HAP-1 (cell line): ENCODE measurements at regions not wholly inside any gene's neighbourhood (a gene's known extent, or its start where the extent isn't known, plus 50 kb on each side); places are given as distances from the start of the nearest gene placed in this dataset.
"Not testable (repeated sequence)": the region's sequence is repeated elsewhere in the genome, so short reads cannot be mapped to it uniquely, and the experiment has no call there.

Experiments used
- DNase-seq, 2 experiments: peaks; one replicate each; pipeline ENCODE4 v3.0.0-alpha.2; 2016 to 2020; ENCODE audit warnings: low spot score in 2 of 2
- H3K27me3 ChIP-seq: fragments of 250-450 bp; sonication (Bioruptor Pico); 2 replicates; pipeline ENCODE4 v1.5.1; 2020; ENCODE audit warnings: low read depth, mild to moderate bottlenecking, moderate library complexity
- H3K36me3 ChIP-seq: fragments of 250-450 bp; sonication (Bioruptor Pico); replicated peaks from 2 replicates; pipeline ENCODE4 v1.5.1; 2020; ENCODE audit warnings: mild to moderate bottlenecking
- H3K4me1 ChIP-seq: fragments of 250-450 bp; sonication (Bioruptor Pico); 2 replicates; pipeline ENCODE4 v1.5.1; 2020; ENCODE audit warnings: mild to moderate bottlenecking
- H3K4me3 ChIP-seq: fragments of 250-450 bp; sonication (Bioruptor Pico); 2 replicates; pipeline ENCODE4 v1.5.1; 2020; ENCODE audit warnings: mild to moderate bottlenecking, moderate library complexity
- H3K9me3 ChIP-seq: fragments of 250-450 bp; sonication (Bioruptor Pico); 2 replicates; pipeline ENCODE4 v1.5.1; 2020; ENCODE audit warnings: mild to moderate bottlenecking, moderate library complexity
- in situ Hi-C: fragments of 300-500 bp; cut with MboI; formaldehyde crosslinking; loops from 3 replicates; pipeline ENCODE4 v1.14.3; 2020; ENCODE audit warnings: low sequenced_read_pairs, inconsistent platforms, mixed read lengths

GRCh38 chr15:94858011-94858410 lies 626.6 kb downstream of the MCTP2 start:
- no peak overlapping the region for H3K4me3 ChIP-seq

DNA sequence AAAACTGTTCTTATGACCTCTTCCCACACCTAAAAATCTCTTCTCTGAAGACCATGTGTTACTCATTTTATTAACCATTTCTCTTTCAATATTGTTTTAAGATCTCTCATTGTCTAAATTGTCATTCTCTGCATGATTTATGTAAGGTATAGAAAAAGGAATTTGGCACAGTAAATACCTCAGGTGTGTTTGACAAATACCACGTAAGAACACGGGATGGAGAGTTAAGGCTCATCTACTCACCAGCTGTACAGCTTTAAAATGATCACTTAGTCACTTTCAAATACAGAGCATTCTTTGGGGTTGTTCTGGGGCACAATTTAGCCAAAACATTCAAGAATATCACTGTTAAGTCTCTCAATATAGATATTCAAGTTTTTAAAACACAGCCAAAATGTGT lies 627.1 kb downstream of the MCTP2 start:
- in situ Hi-C loops = no loop called here
- no peak overlapping the region for H3K4me3 ChIP-seq
- H3K36me3 ChIP-seq = no peaks in the 10 kb centered on the region
- H3K27me3 ChIP-seq = no peaks in the 10 kb centered on the region
- H3K9me3 ChIP-seq = no peaks in the 10 kb centered on the region
- no peak for DNase-seq
- H3K4me1 ChIP-seq = no peaks in the 10 kb centered on the region

More at GRCh38 chr15:94858011-94858410, 626.6 kb downstream of the MCTP2 start:
- Histone ChIP-seq H3K27me3 (no peaks in the 10 kb centered on the region), H3K4me1 (no peaks in the 10 kb centered on the region), H3K36me3 (no peaks in the 10 kb centered on the region), H3K9me3 (no peaks in the 10 kb centered on the region)
- no peak for DNase-seq
- in situ Hi-C loops = no loop called here

- Histone ChIP-seq H3K27me3 (no peaks in the 10 kb centered on the region), H3K4me3 (no peak overlapping the region), H3K9me3 (no peaks in the 10 kb centered on the region), H3K36me3 (no peaks in the 10 kb centered on the region), H3K4me1 (no peaks in the 10 kb centered on the region)
- in situ Hi-C loops = no loop called here
- DNase-seq = no peak
Measured at GRCh38 chr15:94858920-94859319, 627.6 kb downstream of the MCTP2 start.

DNA sequence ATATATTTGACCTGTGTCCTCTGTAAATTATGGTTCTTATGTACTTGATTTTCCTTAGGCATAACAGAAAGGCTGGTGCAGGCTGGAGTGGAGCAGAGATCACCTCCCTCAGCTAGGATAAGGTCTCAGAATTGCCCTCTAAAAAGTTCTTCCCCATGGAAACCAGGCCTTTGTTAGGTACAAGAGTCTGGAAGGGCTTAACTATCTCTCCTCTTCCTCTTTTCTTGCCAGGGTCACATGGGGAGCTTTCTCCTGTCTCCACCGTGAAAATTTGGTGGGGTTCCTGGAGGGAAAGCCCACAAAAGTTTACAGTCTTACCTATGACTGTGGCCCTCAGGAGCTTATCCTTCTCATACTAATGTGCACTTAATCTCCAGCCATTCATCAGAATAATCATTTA lies 633.2 kb downstream of the MCTP2 start:
- no peaks in the 10 kb centered on the region for H3K27me3 ChIP-seq
- H3K4me1 ChIP-seq = no peaks in the 10 kb centered on the region
- no peak for DNase-seq
- H3K9me3 ChIP-seq = no peaks in the 10 kb centered on the region
- in situ Hi-C loops = no loop called here
- H3K36me3 ChIP-seq = no peaks in the 10 kb centered on the region
- H3K4me3 ChIP-seq = no peak overlapping the region

DNA sequence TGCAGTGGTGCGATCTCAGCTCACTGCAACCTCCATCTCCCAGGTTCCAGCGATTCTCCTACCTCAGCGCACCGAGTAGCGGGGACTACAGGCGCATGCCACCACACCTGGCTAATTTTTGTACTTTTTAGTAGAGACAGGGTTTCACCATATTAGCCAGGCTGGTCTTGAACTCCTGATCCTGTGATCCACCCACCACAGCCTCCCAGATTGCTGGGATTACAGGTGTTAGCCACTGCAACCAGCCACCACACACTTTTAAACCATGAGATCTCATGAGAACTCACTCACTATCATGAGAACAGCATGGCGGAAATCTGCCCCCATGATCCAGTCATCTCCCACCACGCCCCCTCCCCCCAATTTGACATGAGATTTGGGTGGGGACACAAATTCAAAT lies 636.9 kb downstream of the MCTP2 start:
- H3K36me3 ChIP-seq, H3K9me3 ChIP-seq, H3K4me1 ChIP-seq, H3K27me3 ChIP-seq, H3K4me3 ChIP-seq, DNase-seq, in situ Hi-C loops: not testable (repeated sequence)

- Histone ChIP-seq H3K4me1 (no peaks in the 10 kb centered on the region), H3K4me3 (no peak overlapping the region), H3K9me3 (no peaks in the 10 kb centered on the region), H3K36me3 (no peaks in the 10 kb centered on the region), H3K27me3 (no peaks in the 10 kb centered on the region)
- DNase-seq = no peak
- in situ Hi-C loops = no loop called here
Measured at GRCh38 chr15:94875550-94875949, 644.2 kb downstream of the MCTP2 start.

DNA sequence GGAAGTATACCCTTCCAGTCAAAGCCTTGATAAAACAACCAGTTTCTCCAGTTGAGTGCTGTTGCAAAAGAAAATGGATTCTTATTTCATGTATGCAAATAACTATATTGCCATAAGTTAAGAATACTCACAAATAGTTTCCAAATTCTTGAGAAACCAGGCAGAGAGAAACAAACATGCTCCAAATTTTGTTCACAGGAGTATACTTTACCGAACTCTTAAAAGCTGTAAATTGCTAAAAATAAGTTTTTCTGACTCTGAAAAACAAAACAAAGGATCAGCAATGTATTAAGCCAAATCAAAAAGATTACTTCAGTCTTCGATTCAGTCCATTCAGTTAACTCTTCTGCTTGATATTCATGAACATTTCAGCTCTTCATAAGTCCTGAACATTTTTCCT lies 646.5 kb downstream of the MCTP2 start:
- Histone ChIP-seq H3K4me3 (no peak overlapping the region), H3K27me3 (no peaks in the 10 kb centered on the region), H3K36me3 (no peaks in the 10 kb centered on the region), H3K4me1 (no peaks in the 10 kb centered on the region), H3K9me3 (no peaks in the 10 kb centered on the region)
- DNase-seq = no peak
- in situ Hi-C loops = no loop called here

DNA sequence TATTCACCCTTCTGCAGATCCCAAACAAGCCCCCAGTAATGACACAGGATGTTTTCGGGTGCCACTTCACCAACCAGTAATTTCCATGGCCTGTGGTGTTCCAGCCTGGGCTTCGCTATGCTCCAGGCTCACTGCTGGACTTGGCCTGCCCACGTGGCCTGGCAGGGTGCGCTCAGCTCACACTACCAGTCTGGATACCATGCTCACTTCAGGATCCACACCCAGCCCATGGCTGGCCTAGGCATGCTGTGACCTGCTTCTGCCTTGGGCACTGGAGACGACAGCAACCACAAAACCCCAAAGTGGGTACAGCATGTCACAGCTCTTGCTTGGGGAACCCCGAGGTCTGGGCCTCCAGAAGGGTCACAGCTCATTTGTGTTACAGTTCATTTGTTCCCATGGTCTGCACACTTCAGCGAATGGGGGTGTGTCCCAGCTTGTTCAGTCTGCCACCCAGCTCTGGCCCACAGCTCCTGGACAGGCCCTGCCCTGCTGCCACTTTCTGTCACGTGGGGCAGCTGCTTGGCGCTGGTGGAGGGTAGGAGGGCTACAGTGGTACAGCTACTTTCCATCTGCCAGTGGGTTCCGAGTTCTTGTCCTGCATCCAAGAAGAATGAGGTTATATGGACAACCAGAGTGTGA lies 650.8 kb downstream of the MCTP2 start:
- Histone ChIP-seq H3K4me3 (no peak overlapping the region), H3K9me3 (no peaks in the 10 kb centered on the region), H3K27me3 (no peaks in the 10 kb centered on the region), H3K36me3 (no peaks in the 10 kb centered on the region), H3K4me1 (no peaks in the 10 kb centered on the region)
- no peak for DNase-seq
- in situ Hi-C loops = no loop called here

- Histone ChIP-seq H3K27me3 (no peaks in the 10 kb centered on the region), H3K4me1 (no peaks in the 10 kb centered on the region), H3K36me3 (no peaks in the 10 kb centered on the region), H3K9me3 (no peaks in the 10 kb centered on the region), H3K4me3 (no peak overlapping the region)
- DNase-seq = no peak
- in situ Hi-C loops = no loop called here
Measured at GRCh38 chr15:94887391-94887790, 656.0 kb downstream of the MCTP2 start.

DNA sequence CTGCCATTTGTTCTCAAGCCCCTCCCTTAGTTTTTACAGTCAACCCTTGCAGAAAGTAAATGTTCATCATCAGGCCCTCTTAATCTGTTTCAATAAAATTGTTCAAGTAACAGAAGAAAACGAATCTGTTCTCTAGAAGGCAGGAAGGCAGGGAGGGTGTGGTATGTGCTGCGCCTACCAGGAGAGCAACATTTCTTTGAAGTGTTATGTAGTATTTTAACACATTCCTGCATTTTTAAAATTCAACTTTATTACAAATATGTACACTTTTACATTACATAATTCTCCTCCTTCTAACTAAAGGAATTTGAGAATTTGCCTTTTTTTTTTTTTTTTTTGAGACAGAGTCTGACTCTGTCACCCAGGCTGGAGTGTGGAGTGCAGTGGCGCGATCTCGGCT lies 657.8 kb downstream of the MCTP2 start:
- Histone ChIP-seq H3K4me1 (no peaks in the 10 kb centered on the region), H3K36me3 (no peaks in the 10 kb centered on the region), H3K9me3 (no peaks in the 10 kb centered on the region), H3K27me3 (no peaks in the 10 kb centered on the region), H3K4me3 (no peak overlapping the region)
- in situ Hi-C loops = no loop called here
- no peak for DNase-seq

GRCh38 chr15:94893091-94893490 lies 661.7 kb downstream of the MCTP2 start:
- no peaks in the 10 kb centered on the region for H3K4me1 ChIP-seq
- H3K27me3 ChIP-seq = no peaks in the 10 kb centered on the region
- H3K4me3 ChIP-seq = no peak overlapping the region
- no peak for DNase-seq
- H3K9me3 ChIP-seq = no peaks in the 10 kb centered on the region
- in situ Hi-C loops = no loop called here
- no peaks in the 10 kb centered on the region for H3K36me3 ChIP-seq

DNA sequence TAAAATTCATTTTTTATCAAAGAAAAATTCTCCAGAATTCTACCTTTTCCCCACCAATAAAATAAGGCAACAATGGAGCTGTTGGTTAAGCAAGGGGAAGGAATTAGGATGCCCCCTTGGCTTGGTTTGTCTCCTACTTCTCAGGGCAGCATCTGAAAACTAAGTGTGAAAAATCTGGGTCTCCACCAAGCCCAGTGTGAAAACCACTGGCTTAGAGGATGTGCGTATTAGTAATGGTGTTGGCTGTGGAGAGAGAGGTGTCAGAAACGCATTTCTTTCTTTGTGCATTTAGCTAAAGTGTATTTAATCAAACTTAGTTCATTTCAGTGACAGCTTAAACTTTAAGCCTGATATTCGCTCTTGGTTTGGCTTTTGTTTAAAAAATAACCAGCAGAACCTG lies 662.7 kb downstream of the MCTP2 start:
- in situ Hi-C loops = no loop called here

DNA sequence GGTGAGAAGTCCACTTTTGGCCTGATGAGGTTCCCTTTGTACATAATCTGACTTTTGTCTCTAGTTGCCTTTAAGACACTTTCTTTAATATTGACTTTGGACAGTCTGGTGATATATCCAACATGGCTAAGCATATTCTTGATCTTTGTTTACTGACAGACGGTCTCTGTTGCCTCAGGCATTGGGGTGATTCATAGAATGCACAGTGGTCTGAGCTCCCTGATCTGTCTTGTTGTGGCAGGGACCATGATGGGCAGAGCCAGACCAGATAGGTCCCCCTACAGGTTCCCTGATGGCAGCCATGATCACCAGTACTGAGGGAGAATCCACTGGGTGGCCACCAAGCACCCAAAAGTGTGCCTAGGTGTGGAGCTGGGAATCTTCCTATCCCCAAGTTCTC lies 678.1 kb downstream of the MCTP2 start:
- Histone ChIP-seq H3K4me3 (no peak overlapping the region), H3K27me3 (no peaks in the 10 kb centered on the region), H3K36me3 (no peaks in the 10 kb centered on the region), H3K9me3 (no peaks in the 10 kb centered on the region), H3K4me1 (no peaks in the 10 kb centered on the region)
- in situ Hi-C loops = no loop called here
- DNase-seq = no peak

More for the DNA sequence above, 662.7 kb downstream of the MCTP2 start:
- no peaks in the 10 kb centered on the region for H3K36me3 ChIP-seq
- no peak for DNase-seq
- H3K4me3 ChIP-seq = no peak overlapping the region
- H3K4me1 ChIP-seq = no peaks in the 10 kb centered on the region
- H3K27me3 ChIP-seq = no peaks in the 10 kb centered on the region
- H3K9me3 ChIP-seq = no peaks in the 10 kb centered on the region

GRCh38 chr15:94910166-94910565 lies 678.8 kb downstream of the MCTP2 start:
- Histone ChIP-seq H3K4me3 (no peak overlapping the region), H3K27me3 (no peaks in the 10 kb centered on the region), H3K36me3 (no peaks in the 10 kb centered on the region), H3K4me1 (no peaks in the 10 kb centered on the region), H3K9me3 (no peaks in the 10 kb centered on the region)
- in situ Hi-C loops = no loop called here
- no peak for DNase-seq

DNA sequence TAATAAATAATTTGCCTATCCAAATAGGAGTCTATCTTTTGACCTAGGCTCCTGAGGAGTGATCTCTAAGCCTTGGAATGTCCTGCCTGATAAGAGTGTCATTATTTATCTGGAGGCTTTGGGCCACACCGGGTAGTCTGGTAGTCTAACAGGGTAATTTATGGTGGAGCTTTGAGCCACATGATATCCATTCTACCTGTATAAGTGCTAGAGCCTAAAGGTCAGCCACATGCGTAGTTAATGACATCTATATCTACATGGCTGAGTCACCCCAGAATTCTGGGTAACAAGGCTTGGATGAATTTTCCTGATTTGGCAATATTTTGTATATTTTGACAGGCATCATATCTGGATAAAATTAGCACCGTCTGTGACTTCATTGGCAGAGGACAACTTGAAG lies 681.4 kb downstream of the MCTP2 start:
- Histone ChIP-seq H3K4me1 (no peaks in the 10 kb centered on the region), H3K4me3 (no peak overlapping the region), H3K36me3 (no peaks in the 10 kb centered on the region), H3K27me3 (no peaks in the 10 kb centered on the region), H3K9me3 (no peaks in the 10 kb centered on the region)
- in situ Hi-C loops = no loop called here
- no peak for DNase-seq
